ENCODE measurements at regions not wholly inside any gene's neighbourhood (a gene's known extent, or its start where the extent isn't known, plus 50 kb on each side); places are given as distances from the start of the nearest gene placed in this dataset.

GRCh38 chr4:189497516-189497915 is 443.2 kb upstream of the FRG1 start:
- H3K23ac ChIP-seq (ENCODE audit: low read length in 2 of 2) = no peak overlapping the region
- no peak overlapping the region for H4K8ac ChIP-seq (ENCODE audit: low read length)
- no peak overlapping the region for H3K27ac ChIP-seq (ENCODE audit: low read length, poor library complexity, severe bottlenecking)
- no peak overlapping the region for H2BK5ac ChIP-seq (ENCODE audit: low read depth, low read length, poor library complexity, severe bottlenecking)
- no peaks in the 10 kb centered on the region for H3K4me1 ChIP-seq (ENCODE audit: control insufficient read depth, insufficient read depth, low read depth, low read length)
- no peak overlapping the region for H3K4ac ChIP-seq (ENCODE audit: low read depth in 1 of 2, low read length in 2 of 2)
- no peak overlapping the region for H3K18ac ChIP-seq (ENCODE audit: low read depth in 1 of 2, low read length in 2 of 2)
- H2BK12ac ChIP-seq (ENCODE audit: low read length in 2 of 2) = no peak overlapping the region
- H3K9me3 ChIP-seq (ENCODE audit: control insufficient read depth, low read length) = peaks cover 28% of the 10 kb centered on the region
- H2AFZ ChIP-seq (ENCODE audit: low read depth, low read length) = no peak overlapping the region
- H3K27me3 ChIP-seq (ENCODE audit: control insufficient read depth in 1 of 2, insufficient read depth in 1 of 2, low read length in 2 of 2) = no peaks in the 10 kb centered on the region
- WGBS = 49% methylated on average over 6 of the region's 6 CpGs
- H3K79me1 ChIP-seq (replicated peaks; ENCODE audit: low read length, poor library complexity, severe bottlenecking) = no peaks in the 10 kb centered on the region
- no peak overlapping the region for H3K14ac ChIP-seq (ENCODE audit: low read length in 2 of 2)
- H3K4me2 ChIP-seq (ENCODE audit: low read length, poor library complexity, severe bottlenecking) = no peak overlapping the region
- no peak overlapping the region for H3K4me3 ChIP-seq (ENCODE audit: insufficient read depth in 1 of 2, low read depth in 1 of 2, low read length in 2 of 2)
- no peak overlapping the region for H2AK5ac ChIP-seq (ENCODE audit: low read length, severe bottlenecking)
- H3K36me3 ChIP-seq (ENCODE audit: control insufficient read depth in 1 of 2, insufficient read depth in 2 of 2, low read depth in 1 of 2, low read length in 2 of 2) = no peaks in the 10 kb centered on the region
- no peak for DNase-seq
- no peak overlapping the region for H2BK15ac ChIP-seq (ENCODE audit: low read depth, poor library complexity, severe bottlenecking)
- H2BK120ac ChIP-seq (ENCODE audit: low read depth, low read length) = no peak overlapping the region
- H3K9ac ChIP-seq (ENCODE audit: low read length) = no peak overlapping the region
- no peak overlapping the region for H4K91ac ChIP-seq (ENCODE audit: low read length)

GRCh38 chr4:189497996-189498395 is 442.7 kb upstream of the FRG1 start:
- H3K79me1 ChIP-seq (replicated peaks; ENCODE audit: low read length, poor library complexity, severe bottlenecking) = no peaks in the 10 kb centered on the region
- no peak overlapping the region for H2BK120ac ChIP-seq (ENCODE audit: low read depth, low read length)
- no peaks in the 10 kb centered on the region for H3K4me1 ChIP-seq (ENCODE audit: control insufficient read depth, insufficient read depth, low read depth, low read length)
- H2BK12ac ChIP-seq (ENCODE audit: low read length in 2 of 2) = no peak overlapping the region
- 82% methylated on average over 10 of the region's 10 CpGs for WGBS
- no peak overlapping the region for H3K18ac ChIP-seq (ENCODE audit: low read depth in 1 of 2, low read length in 2 of 2)
- H3K4ac ChIP-seq (ENCODE audit: low read depth in 1 of 2, low read length in 2 of 2) = no peak overlapping the region
- no peaks in the 10 kb centered on the region for H3K36me3 ChIP-seq (ENCODE audit: control insufficient read depth in 1 of 2, insufficient read depth in 2 of 2, low read depth in 1 of 2, low read length in 2 of 2)
- H3K23ac ChIP-seq (ENCODE audit: low read length in 2 of 2) = no peak overlapping the region
- H2AK5ac ChIP-seq (ENCODE audit: low read length, severe bottlenecking) = no peak overlapping the region
- H2AFZ ChIP-seq (ENCODE audit: low read depth, low read length) = no peak overlapping the region
- no peak overlapping the region for H4K91ac ChIP-seq (ENCODE audit: low read length)
- H3K27ac ChIP-seq (ENCODE audit: low read length, poor library complexity, severe bottlenecking) = no peak overlapping the region
- no peak overlapping the region for H3K4me2 ChIP-seq (ENCODE audit: low read length, poor library complexity, severe bottlenecking)
- no peak overlapping the region for H2BK15ac ChIP-seq (ENCODE audit: low read depth, poor library complexity, severe bottlenecking)
- H3K9ac ChIP-seq (ENCODE audit: low read length) = no peak overlapping the region
- H3K4me3 ChIP-seq (ENCODE audit: insufficient read depth in 1 of 2, low read depth in 1 of 2, low read length in 2 of 2) = no peak overlapping the region
- H2BK5ac ChIP-seq (ENCODE audit: low read depth, low read length, poor library complexity, severe bottlenecking) = no peak overlapping the region
- peaks cover 24% of the 10 kb centered on the region for H3K9me3 ChIP-seq (ENCODE audit: control insufficient read depth, low read length)
- DNase-seq = no peak
- H3K27me3 ChIP-seq (ENCODE audit: control insufficient read depth in 1 of 2, insufficient read depth in 1 of 2, low read length in 2 of 2) = no peaks in the 10 kb centered on the region
- no peak overlapping the region for H3K14ac ChIP-seq (ENCODE audit: low read length in 2 of 2)
- no peak overlapping the region for H4K8ac ChIP-seq (ENCODE audit: low read length)

GRCh38 chr4:189498457-189498856 is 442.2 kb upstream of the FRG1 start:
- Histone ChIP-seq H3K4me1 (ENCODE audit: control insufficient read depth, insufficient read depth, low read depth, low read length) (no peaks in the 10 kb centered on the region), H2AFZ (ENCODE audit: low read depth, low read length) (no peak overlapping the region), H2AK5ac (ENCODE audit: low read length, severe bottlenecking) (no peak overlapping the region), H2BK12ac (ENCODE audit: low read length in 2 of 2) (no peak overlapping the region), H3K23ac (ENCODE audit: low read length in 2 of 2) (no peak overlapping the region), H3K36me3 (ENCODE audit: control insufficient read depth in 1 of 2, insufficient read depth in 2 of 2, low read depth in 1 of 2, low read length in 2 of 2) (no peaks in the 10 kb centered on the region), H3K9ac (ENCODE audit: low read length) (no peak overlapping the region), H4K91ac (ENCODE audit: low read length) (no peak overlapping the region), H2BK15ac (ENCODE audit: low read depth, poor library complexity, severe bottlenecking) (no peak overlapping the region), H2BK120ac (ENCODE audit: low read depth, low read length) (no peak overlapping the region), H4K8ac (ENCODE audit: low read length) (no peak overlapping the region), H3K4ac (ENCODE audit: low read depth in 1 of 2, low read length in 2 of 2) (no peak overlapping the region), H3K18ac (ENCODE audit: low read depth in 1 of 2, low read length in 2 of 2) (no peak overlapping the region), H3K14ac (ENCODE audit: low read length in 2 of 2) (no peak overlapping the region), H3K4me3 (ENCODE audit: insufficient read depth in 1 of 2, low read depth in 1 of 2, low read length in 2 of 2) (no peak overlapping the region), H3K79me1 (replicated peaks; ENCODE audit: low read length, poor library complexity, severe bottlenecking) (no peaks in the 10 kb centered on the region), H3K27ac (ENCODE audit: low read length, poor library complexity, severe bottlenecking) (no peak overlapping the region), H3K9me3 (ENCODE audit: control insufficient read depth, low read length) (peaks cover 27% of the 10 kb centered on the region), H3K4me2 (ENCODE audit: low read length, poor library complexity, severe bottlenecking) (no peak overlapping the region), H3K27me3 (ENCODE audit: control insufficient read depth in 1 of 2, insufficient read depth in 1 of 2, low read length in 2 of 2) (no peaks in the 10 kb centered on the region), H2BK5ac (ENCODE audit: low read depth, low read length, poor library complexity, severe bottlenecking) (no peak overlapping the region)
- 40% methylated on average over 8 of the region's 8 CpGs for WGBS
- DNase-seq = no peak

- no peak for DNase-seq
- Histone ChIP-seq H3K36me3 (ENCODE audit: control insufficient read depth in 1 of 2, insufficient read depth in 2 of 2, low read depth in 1 of 2, low read length in 2 of 2) (no peaks in the 10 kb centered on the region), H2BK12ac (ENCODE audit: low read length in 2 of 2) (no peak overlapping the region), H3K18ac (ENCODE audit: low read depth in 1 of 2, low read length in 2 of 2) (no peak overlapping the region), H2BK5ac (ENCODE audit: low read depth, low read length, poor library complexity, severe bottlenecking) (no peak overlapping the region), H3K27me3 (ENCODE audit: control insufficient read depth in 1 of 2, insufficient read depth in 1 of 2, low read length in 2 of 2) (no peaks in the 10 kb centered on the region), H3K9ac (ENCODE audit: low read length) (no peak overlapping the region), H2AFZ (ENCODE audit: low read depth, low read length) (no peak overlapping the region), H4K91ac (ENCODE audit: low read length) (no peak overlapping the region), H4K8ac (ENCODE audit: low read length) (no peak overlapping the region), H3K14ac (ENCODE audit: low read length in 2 of 2) (no peak overlapping the region), H2AK5ac (ENCODE audit: low read length, severe bottlenecking) (no peak overlapping the region), H3K9me3 (ENCODE audit: control insufficient read depth, low read length) (peaks cover 24% of the 10 kb centered on the region), H3K79me1 (replicated peaks; ENCODE audit: low read length, poor library complexity, severe bottlenecking) (no peaks in the 10 kb centered on the region), H3K4me2 (ENCODE audit: low read length, poor library complexity, severe bottlenecking) (no peak overlapping the region), H3K23ac (ENCODE audit: low read length in 2 of 2) (no peak overlapping the region), H3K4me3 (ENCODE audit: insufficient read depth in 1 of 2, low read depth in 1 of 2, low read length in 2 of 2) (no peak overlapping the region), H3K4me1 (ENCODE audit: control insufficient read depth, insufficient read depth, low read depth, low read length) (no peaks in the 10 kb centered on the region), H2BK15ac (ENCODE audit: low read depth, poor library complexity, severe bottlenecking) (no peak overlapping the region), H3K27ac (ENCODE audit: low read length, poor library complexity, severe bottlenecking) (no peak overlapping the region), H2BK120ac (ENCODE audit: low read depth, low read length) (no peak overlapping the region), H3K4ac (ENCODE audit: low read depth in 1 of 2, low read length in 2 of 2) (no peak overlapping the region)
- 84% methylated on average over 6 of the region's 7 CpGs for WGBS
These were observed 441.0 kb upstream of the FRG1 start for GRCh38 chr4:189499696-189500095.
